Adrenal gland (tissue), 5 donors: ENCODE measurements at regions not wholly inside any gene's neighbourhood (a gene's known extent, or its start where the extent isn't known, plus 50 kb on each side); places are given as distances from the start of the nearest gene placed in this dataset.

ENCODE experiments used
- CTCF ChIP-seq, 6 experiments: fragments of 450-650 bp in 4 of 6; fragments of 200-600 bp in 2 of 6; sonication (generic) in 1 of 6; IDR thresholded peaks; 1 replicate in 5 of 6; 2 replicates in 1 of 6; pipeline versions ENCODE4 v1.5.1 to v1.8.0; 2016 to 2021; ENCODE audit warnings: antibody characterized with exemption in 6 of 6, mild to moderate bottlenecking in 2 of 6, moderate library complexity in 1 of 6
- POLR2A ChIP-seq, 2 donors: fragments of 450-650 bp; IDR thresholded peaks; one replicate each; pipeline ENCODE4 v1.6.1; 2017; ENCODE audit warnings: antibody characterized with exemption in 2 of 2, mild to moderate bottlenecking in 2 of 2, moderate library complexity in 1 of 2
- donor health status: DM: no; HTN: no; CAD: no.

- no peak for TF ChIP-seq CTCF (IDR thresholded peaks at IDR 0.05)
- TF ChIP-seq POLR2A (IDR thresholded peaks at IDR 0.05) = no peak
Measured at GRCh38 chr13:67554286-67554685, 324.1 kb upstream of the PCDH9 start.
